GM21367 (cell line): ENCODE measurements at regions not wholly inside any gene's neighbourhood (a gene's known extent, or its start where the extent isn't known, plus 50 kb on each side); places are given as distances from the start of the nearest gene placed in this dataset.
"Not testable (repeated sequence)": the region's sequence is repeated elsewhere in the genome, so short reads cannot be mapped to it uniquely, and the experiment has no call there.

ENCODE experiments used
- ATAC-seq: cut with Tn5 transposase; IDR thresholded peaks from one replicate; pipeline ENCODE4 v1.9.1; 2021; ENCODE audit not compliant: unreplicated experiment

GRCh38 chr6:106749609-106750008 lies 120.2 kb downstream of the QRSL1 start:
- no peak for ATAC-seq

GRCh38 chr6:106748547-106749207 lies 119.3 kb downstream of the QRSL1 start:
- no peak for ATAC-seq

- no peak for ATAC-seq
Observed at GRCh38 chr6:106747139-106747538, 117.8 kb downstream of the QRSL1 start.

- no peak for ATAC-seq
Observed at GRCh38 chr6:106746652-106747051, 117.3 kb downstream of the QRSL1 start.

GRCh38 chr6:106745824-106746582 lies 116.6 kb downstream of the QRSL1 start:
- no peak for ATAC-seq

- ATAC-seq: no peak
Observed at GRCh38 chr6:106745197-106745770, 115.9 kb downstream of the QRSL1 start.

GRCh38 chr6:106744781-106745180 lies 115.4 kb downstream of the QRSL1 start:
- no peak for ATAC-seq

GRCh38 chr6:106744029-106744428 lies 114.7 kb downstream of the QRSL1 start:
- not testable (repeated sequence) for ATAC-seq

GRCh38 chr6:106743612-106744011 lies 114.2 kb downstream of the QRSL1 start:
- no peak for ATAC-seq

- no peak for ATAC-seq
Observed at GRCh38 chr6:106740287-106740686, 110.9 kb downstream of the QRSL1 start.

GRCh38 chr6:106739387-106739786 lies 110.0 kb downstream of the QRSL1 start:
- ATAC-seq: no peak

GRCh38 chr6:106736502-106736901 lies 107.1 kb downstream of the QRSL1 start:
- ATAC-seq: no peak

GRCh38 chr6:106735828-106736227 lies 106.5 kb downstream of the QRSL1 start:
- no peak for ATAC-seq

- ATAC-seq: no peak
Observed at GRCh38 chr6:106735136-106735633, 105.8 kb downstream of the QRSL1 start.

- ATAC-seq: no peak
Observed at GRCh38 chr6:106733386-106733785, 104.0 kb downstream of the QRSL1 start.

- ATAC-seq: no peak
Observed at GRCh38 chr6:106732376-106732940, 103.1 kb downstream of the QRSL1 start.

GRCh38 chr6:106731843-106732160 lies 102.4 kb downstream of the QRSL1 start:
- ATAC-seq: no peak

- no peak for ATAC-seq
Observed at GRCh38 chr6:106731144-106731842, 101.9 kb downstream of the QRSL1 start.

GRCh38 chr6:106730718-106731117 lies 101.3 kb downstream of the QRSL1 start:
- ATAC-seq: no peak

- no peak for ATAC-seq
Observed at GRCh38 chr6:106730264-106730663, 100.9 kb downstream of the QRSL1 start.

- ATAC-seq: no peak
Observed at GRCh38 chr6:106729841-106730240, 100.5 kb downstream of the QRSL1 start.
